Activated gamma-delta T cell (primary cell): ENCODE measurements at regions not wholly inside any gene's neighbourhood (a gene's known extent, or its start where the extent isn't known, plus 50 kb on each side); places are given as distances from the start of the nearest gene placed in this dataset.

Experiments
- DNase-seq: peaks from one replicate; lab custom pipeline; 2025; lab: John Stamatoyannopoulos, UW

- no peak for DNase-seq
Measured at GRCh38 chr18:38427736-38428135, 862.1 kb upstream of the CELF4 start.

- no peak for DNase-seq
Measured at GRCh38 chr18:38427234-38427633, 861.6 kb upstream of the CELF4 start.

GRCh38 chr18:38421872-38422615, 856.4 kb upstream of the CELF4 start:
- no peak for DNase-seq

GRCh38 chr18:38421021-38421420, 855.4 kb upstream of the CELF4 start:
- DNase-seq: no peak

- no peak for DNase-seq
Measured at GRCh38 chr18:38420611-38421010, 855.0 kb upstream of the CELF4 start.

- DNase-seq: no peak
Measured at GRCh38 chr18:38415811-38416210, 850.2 kb upstream of the CELF4 start.

GRCh38 chr18:38413193-38413592, 847.6 kb upstream of the CELF4 start:
- DNase-seq: no peak

GRCh38 chr18:38406607-38407006, 841.0 kb upstream of the CELF4 start:
- DNase-seq: no peak

GRCh38 chr18:38402509-38402908, 836.9 kb upstream of the CELF4 start:
- DNase-seq: no peak

GRCh38 chr18:38397094-38397493, 831.5 kb upstream of the CELF4 start:
- DNase-seq: no peak

GRCh38 chr18:38386146-38386545, 820.5 kb upstream of the CELF4 start:
- DNase-seq: no peak

GRCh38 chr18:38369772-38370690, 804.4 kb upstream of the CELF4 start:
- no peak for DNase-seq

- DNase-seq: no peak
Measured at GRCh38 chr18:38368886-38369285, 803.3 kb upstream of the CELF4 start.

GRCh38 chr18:38368246-38368645, 802.6 kb upstream of the CELF4 start:
- DNase-seq: no peak

- no peak for DNase-seq
Measured at GRCh38 chr18:38367473-38367872, 801.9 kb upstream of the CELF4 start.

- no peak for DNase-seq
Measured at GRCh38 chr18:38362286-38362792, 796.7 kb upstream of the CELF4 start.

GRCh38 chr18:38358805-38359657, 793.4 kb upstream of the CELF4 start:
- no peak for DNase-seq

GRCh38 chr18:38353149-38353548, 787.6 kb upstream of the CELF4 start:
- DNase-seq: no peak

- DNase-seq: no peak
Measured at GRCh38 chr18:38350141-38350540, 784.5 kb upstream of the CELF4 start.

- no peak for DNase-seq
Measured at GRCh38 chr18:38330573-38330972, 765.0 kb upstream of the CELF4 start.

GRCh38 chr18:38329145-38329544, 763.5 kb upstream of the CELF4 start:
- no peak for DNase-seq

GRCh38 chr18:38322206-38322605, 756.6 kb upstream of the CELF4 start:
- DNase-seq: no peak
